Breast epithelium (tissue), 3 donors: ENCODE measurements at regions not wholly inside any gene's neighbourhood (a gene's known extent, or its start where the extent isn't known, plus 50 kb on each side); places are given as distances from the start of the nearest gene placed in this dataset.

ENCODE experiments used
- POLR2A ChIP-seq: fragments of 450-650 bp; IDR thresholded peaks from one replicate; pipeline ENCODE4 v1.6.1; 2016; ENCODE audit warnings: antibody characterized with exemption, mild to moderate bottlenecking, moderate library complexity
- POLR2AphosphoS5 ChIP-seq, 3 donors: sonication (generic); formaldehyde crosslinking; IDR thresholded peaks; one replicate each; pipeline ENCODE4 v1.6.1; 2017; ENCODE audit warnings: antibody characterized with exemption in 3 of 3
- TF ChIP-seq, protein P1 (sequence below), 3 donors: fragments of 450-650 bp; IDR thresholded peaks; one replicate each; pipeline ENCODE4 v1.5.1; 2016 to 2017; ENCODE audit warnings: antibody characterized with exemption in 3 of 3, mild to moderate bottlenecking in 3 of 3, moderate library complexity in 3 of 3

DNA sequence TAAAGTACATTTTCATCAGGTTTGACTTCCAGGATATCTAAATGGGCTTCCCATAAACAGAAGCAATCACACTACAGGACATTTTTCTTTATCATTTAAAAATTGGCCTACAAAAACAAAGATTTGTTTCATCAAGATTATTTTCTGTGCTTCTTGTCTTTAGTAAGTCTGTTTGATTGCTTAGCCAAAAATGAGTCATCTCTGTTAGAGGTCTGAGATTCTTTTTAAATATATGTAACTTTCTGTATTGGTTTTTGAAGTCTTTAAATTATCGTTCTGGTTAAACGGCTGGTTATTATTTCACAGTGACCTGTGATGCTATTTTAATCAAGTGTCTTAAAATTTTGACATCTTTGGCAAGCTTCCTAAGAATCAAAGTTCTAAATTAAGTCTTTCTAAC lies 62.7 kb downstream of the SLITRK1 start:
- TF ChIP-seq, protein P1, sequence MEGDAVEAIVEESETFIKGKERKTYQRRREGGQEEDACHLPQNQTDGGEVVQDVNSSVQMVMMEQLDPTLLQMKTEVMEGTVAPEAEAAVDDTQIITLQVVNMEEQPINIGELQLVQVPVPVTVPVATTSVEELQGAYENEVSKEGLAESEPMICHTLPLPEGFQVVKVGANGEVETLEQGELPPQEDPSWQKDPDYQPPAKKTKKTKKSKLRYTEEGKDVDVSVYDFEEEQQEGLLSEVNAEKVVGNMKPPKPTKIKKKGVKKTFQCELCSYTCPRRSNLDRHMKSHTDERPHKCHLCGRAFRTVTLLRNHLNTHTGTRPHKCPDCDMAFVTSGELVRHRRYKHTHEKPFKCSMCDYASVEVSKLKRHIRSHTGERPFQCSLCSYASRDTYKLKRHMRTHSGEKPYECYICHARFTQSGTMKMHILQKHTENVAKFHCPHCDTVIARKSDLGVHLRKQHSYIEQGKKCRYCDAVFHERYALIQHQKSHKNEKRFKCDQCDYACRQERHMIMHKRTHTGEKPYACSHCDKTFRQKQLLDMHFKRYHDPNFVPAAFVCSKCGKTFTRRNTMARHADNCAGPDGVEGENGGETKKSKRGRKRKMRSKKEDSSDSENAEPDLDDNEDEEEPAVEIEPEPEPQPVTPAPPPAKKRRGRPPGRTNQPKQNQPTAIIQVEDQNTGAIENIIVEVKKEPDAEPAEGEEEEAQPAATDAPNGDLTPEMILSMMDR (IDR thresholded peaks at IDR 0.05), result no peak
- TF ChIP-seq POLR2AphosphoS5 (IDR thresholded peaks at IDR 0.05), result no peak
- no peak for TF ChIP-seq POLR2A
